ENCODE measurements at regions not wholly inside any gene's neighbourhood (a gene's known extent, or its start where the extent isn't known, plus 50 kb on each side); places are given as distances from the start of the nearest gene placed in this dataset.

GRCh38 chr9:10686943-10687342 lies 74.1 kb upstream of the PTPRD start:
- Histone ChIP-seq H3K27me3 (ENCODE audit: control insufficient read depth in 2 of 2, insufficient read depth in 2 of 2, low read length in 2 of 2) (no peaks in the 10 kb centered on the region), H3K79me2 (ENCODE audit: control insufficient read depth, insufficient read depth, low read length) (no peaks in the 10 kb centered on the region), H3K36me3 (ENCODE audit: control insufficient read depth in 2 of 2, extremely low read depth in 1 of 2, insufficient read depth in 2 of 2, low read length in 2 of 2) (no peaks in the 10 kb centered on the region), H3K27ac (ENCODE audit: insufficient read depth, low read depth, low read length) (no peak overlapping the region), H3K4me1 (ENCODE audit: control insufficient read depth, extremely low read depth, insufficient read depth, low read length) (no peaks in the 10 kb centered on the region), H3K4me2 (ENCODE audit: insufficient read depth, low read length) (no peak overlapping the region), H3K4me3 (replicated peaks in 1 of 3; ENCODE audit: insufficient read depth in 1 of 3, low read depth in 1 of 3, low read length in 3 of 3) (no peak overlapping the region), H3K9ac (replicated peaks; ENCODE audit: extremely low read depth, insufficient read depth, low read length) (no peak overlapping the region), H4K20me1 (replicated peaks; ENCODE audit: control insufficient read depth, extremely low read depth, insufficient read depth, low read length) (no peaks in the 10 kb centered on the region), H2AFZ (ENCODE audit: low read depth, low read length) (no peak overlapping the region), H3K9me3 (replicated peaks; ENCODE audit: control insufficient read depth, insufficient read depth, low read length) (no peaks in the 10 kb centered on the region), H3K9me1 (replicated peaks; ENCODE audit: control insufficient read depth, extremely low read depth, insufficient read depth, low read length) (no peaks in the 10 kb centered on the region)
- no TSS peak for BruUV-seq (replicated peaks)
- TF ChIP-seq GATA2 (IDR thresholded peaks at IDR 0.05; ENCODE audit: insufficient read depth, insufficient read length, low read depth, low read length) (no peak), MAX (IDR thresholded peaks at IDR 0.05; ENCODE audit: insufficient read depth, insufficient read length) (no peak), FOS (IDR thresholded peaks at IDR 0.05; ENCODE audit: borderline replicate concordance, insufficient read depth, low read length) (no peak), CTCF (IDR thresholded peaks at IDR 0.05; ENCODE audit: extremely low read depth in 1 of 2, insufficient read depth in 1 of 2, low read depth in 1 of 2, low read length in 2 of 2) (no peak), POLR2A (IDR thresholded peaks at IDR 0.05; ENCODE audit: low read depth, low read length) (no peak), JUN (IDR thresholded peaks at IDR 0.05; ENCODE audit: borderline replicate concordance, insufficient read depth, insufficient read length, low read depth) (no peak), POLR2AphosphoS5 (IDR thresholded peaks at IDR 0.05; ENCODE audit: insufficient read depth, low read depth, low read length) (no peak), MYC (IDR thresholded peaks at IDR 0.05; ENCODE audit: low read depth, low read length) (no peak), EZH2 (IDR thresholded peaks at IDR 0.05; ENCODE audit: borderline replicate concordance, low read depth, low read length, severe bottlenecking) (no peak)
- DNase-seq (ENCODE audit: low read depth, low spot score) (no peak), FAIRE-seq (no peak)
- intact Hi-C loops (cut with micrococcal nuclease) = no loop called here
- ChIA-PET CTCF (no interaction called here), POLR2A (no interaction called here)
- dilution Hi-C loops (cut with MboI; ENCODE audit: extremely low pct_ligation_motif_present, low sequenced_read_pairs) = no loop called here
